ENCODE measurements at regions not wholly inside any gene's neighbourhood (a gene's known extent, or its start where the extent isn't known, plus 50 kb on each side); places are given as distances from the start of the nearest gene placed in this dataset.
"Not testable (repeated sequence)": the region's sequence is repeated elsewhere in the genome, so short reads cannot be mapped to it uniquely, and the experiment has no call there.

DNA sequence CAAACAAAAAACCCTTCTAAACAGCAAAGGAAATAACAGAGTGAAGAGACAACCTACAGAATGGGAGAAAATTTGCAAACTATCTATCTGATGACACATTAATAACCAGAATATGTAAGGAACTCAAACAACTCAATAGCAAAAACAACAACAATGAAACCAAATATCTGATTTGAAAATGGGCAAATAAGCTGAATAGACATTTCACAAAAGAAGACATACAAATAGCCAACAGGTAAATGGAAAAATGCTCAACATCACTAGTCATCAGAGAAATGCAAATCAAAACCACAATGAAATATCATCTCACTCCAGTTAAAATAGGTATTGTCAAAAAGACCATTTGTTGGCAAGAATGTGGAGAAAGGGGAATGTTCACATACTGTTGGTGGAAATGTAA, 57.6 kb upstream of the RC3H1 start:
- TF ChIP-seq, protein P1, sequence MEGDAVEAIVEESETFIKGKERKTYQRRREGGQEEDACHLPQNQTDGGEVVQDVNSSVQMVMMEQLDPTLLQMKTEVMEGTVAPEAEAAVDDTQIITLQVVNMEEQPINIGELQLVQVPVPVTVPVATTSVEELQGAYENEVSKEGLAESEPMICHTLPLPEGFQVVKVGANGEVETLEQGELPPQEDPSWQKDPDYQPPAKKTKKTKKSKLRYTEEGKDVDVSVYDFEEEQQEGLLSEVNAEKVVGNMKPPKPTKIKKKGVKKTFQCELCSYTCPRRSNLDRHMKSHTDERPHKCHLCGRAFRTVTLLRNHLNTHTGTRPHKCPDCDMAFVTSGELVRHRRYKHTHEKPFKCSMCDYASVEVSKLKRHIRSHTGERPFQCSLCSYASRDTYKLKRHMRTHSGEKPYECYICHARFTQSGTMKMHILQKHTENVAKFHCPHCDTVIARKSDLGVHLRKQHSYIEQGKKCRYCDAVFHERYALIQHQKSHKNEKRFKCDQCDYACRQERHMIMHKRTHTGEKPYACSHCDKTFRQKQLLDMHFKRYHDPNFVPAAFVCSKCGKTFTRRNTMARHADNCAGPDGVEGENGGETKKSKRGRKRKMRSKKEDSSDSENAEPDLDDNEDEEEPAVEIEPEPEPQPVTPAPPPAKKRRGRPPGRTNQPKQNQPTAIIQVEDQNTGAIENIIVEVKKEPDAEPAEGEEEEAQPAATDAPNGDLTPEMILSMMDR (IDR thresholded peaks at IDR 0.05; ENCODE audit: extremely low read depth, insufficient read depth, missing control alignments), result no peak
- DNase-seq (ENCODE audit: low spot score), result no peak
- in situ Hi-C loops (cut with MboI; ENCODE audit: low pct_unique_long_range_greater_than_20kb, low sequenced_read_pairs, unreplicated experiment), result loop anchor here (25.0 kb wide), 1 partner anchor 658 kb away; no protein-coding TSS in a partner anchor

DNA sequence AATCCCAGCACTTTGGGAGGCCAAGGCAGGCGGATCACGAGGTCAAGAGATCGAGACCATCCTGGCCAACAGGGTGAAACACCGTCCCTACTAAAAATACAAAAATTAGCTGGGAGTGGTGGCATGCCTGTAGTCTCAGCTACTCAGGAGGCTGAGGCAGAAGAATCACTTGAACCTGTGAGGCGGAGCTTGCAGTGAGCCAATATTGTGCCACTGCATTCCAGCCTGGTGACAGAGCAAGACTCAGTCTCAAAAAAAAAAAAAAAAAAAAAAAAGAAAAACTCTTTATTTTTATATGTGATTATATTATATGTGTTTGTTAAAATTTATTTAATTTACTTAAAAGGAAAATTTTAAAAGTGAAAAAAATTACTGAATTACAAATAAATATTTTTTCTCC, 56.8 kb upstream of the RC3H1 start:
- in situ Hi-C loops (cut with MboI; ENCODE audit: low pct_unique_long_range_greater_than_20kb, low sequenced_read_pairs, unreplicated experiment), result loop anchor here (25.0 kb wide), 1 partner anchor 658 kb away; no protein-coding TSS in a partner anchor
- DNase-seq (ENCODE audit: low spot score), result not testable (repeated sequence)

DNA sequence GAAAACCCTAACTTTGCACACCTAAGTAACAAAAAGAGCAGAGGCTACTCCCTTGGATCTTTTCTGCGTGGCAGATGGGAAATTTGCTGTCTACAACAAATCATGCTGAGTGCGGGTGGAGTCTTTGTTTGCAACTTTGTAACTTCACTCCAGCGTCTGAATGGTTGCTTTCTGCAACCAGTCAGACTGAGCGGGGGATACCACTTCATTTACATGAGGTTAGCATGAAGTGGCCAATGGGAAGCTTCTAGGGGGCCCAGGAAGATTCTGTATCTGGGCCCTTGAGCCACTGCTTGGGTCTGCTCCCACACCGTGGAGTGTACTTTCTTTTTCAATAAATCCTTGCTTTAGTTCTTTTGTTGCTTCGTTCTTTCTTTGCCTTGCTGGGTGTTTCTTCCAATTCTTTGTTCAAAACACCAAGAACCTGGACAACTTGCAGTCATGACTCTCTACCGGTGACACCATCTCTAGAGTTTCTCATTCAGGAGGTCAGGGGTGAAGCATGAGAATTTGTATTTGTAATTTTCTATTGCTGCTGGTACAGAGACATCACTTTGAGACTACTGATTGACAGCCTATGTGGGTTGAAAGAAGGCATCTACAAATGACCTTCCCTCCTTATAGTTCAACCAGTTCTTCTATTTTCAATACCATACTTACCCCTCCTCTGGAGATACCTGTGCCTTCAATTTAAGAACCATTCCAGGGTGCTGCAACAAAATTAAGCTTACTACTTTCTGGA, 55.8 kb upstream of the RC3H1 start:
- TF ChIP-seq, protein P1 (IDR thresholded peaks at IDR 0.05; ENCODE audit: extremely low read depth, insufficient read depth, missing control alignments), result no peak
- no peak for DNase-seq (ENCODE audit: low spot score)
- in situ Hi-C loops (cut with MboI; ENCODE audit: low pct_unique_long_range_greater_than_20kb, low sequenced_read_pairs, unreplicated experiment), result loop anchor here (25.0 kb wide), 1 partner anchor 659 kb away; no protein-coding TSS in a partner anchor

DNA sequence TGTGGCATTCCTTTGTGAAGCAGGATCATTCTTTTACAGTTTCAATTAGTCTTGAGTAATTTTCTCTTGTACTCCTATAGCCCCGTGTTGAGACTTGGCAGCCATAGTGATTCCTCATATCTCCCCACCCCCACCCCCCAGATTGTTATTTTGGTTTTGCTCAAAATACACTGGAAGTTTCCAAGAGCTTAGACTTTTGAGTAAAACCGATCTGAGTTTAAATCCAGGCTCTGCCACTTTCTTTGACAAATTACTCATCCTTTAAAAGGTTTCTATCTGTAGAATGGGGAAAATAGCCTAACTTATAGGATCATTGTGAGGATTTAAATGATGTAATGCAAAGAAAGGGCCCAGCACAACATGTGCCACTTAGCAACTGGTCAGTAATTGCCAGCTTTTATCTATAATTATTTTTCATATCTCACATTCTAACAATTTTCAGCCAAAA, 53.1 kb upstream of the RC3H1 start:
- in situ Hi-C loops (cut with MboI; ENCODE audit: low pct_unique_long_range_greater_than_20kb, low sequenced_read_pairs, unreplicated experiment), result loop anchor here (25.0 kb wide), 1 partner anchor 662 kb away; no protein-coding TSS in a partner anchor
- TF ChIP-seq, protein P1 (IDR thresholded peaks at IDR 0.05; ENCODE audit: extremely low read depth, insufficient read depth, missing control alignments), result no peak
- DNase-seq (ENCODE audit: low spot score), result no peak

DNA sequence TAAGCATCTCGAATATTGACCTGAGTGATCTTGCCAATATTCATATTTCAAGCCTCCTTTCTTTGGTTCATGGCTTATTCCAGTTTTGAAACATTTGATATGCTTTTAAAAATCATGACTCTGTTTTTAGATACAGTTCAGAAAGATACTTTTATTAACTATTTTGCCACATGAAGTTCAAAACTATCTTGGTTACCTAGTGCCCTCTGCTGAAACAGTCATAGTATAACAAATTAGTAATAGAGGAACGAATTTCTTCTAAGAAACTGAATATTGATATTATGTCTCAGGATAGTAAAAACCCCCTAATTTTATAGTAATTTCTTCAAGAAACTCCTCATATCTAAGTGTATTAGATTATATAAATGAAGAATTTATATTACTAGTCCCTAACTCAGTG, 52.6 kb upstream of the RC3H1 start:
- DNase-seq (ENCODE audit: low spot score), result peak; percentile 28
- in situ Hi-C loops (cut with MboI; ENCODE audit: low pct_unique_long_range_greater_than_20kb, low sequenced_read_pairs, unreplicated experiment), result loop anchor here (25.0 kb wide), 1 partner anchor 663 kb away; no protein-coding TSS in a partner anchor
- TF ChIP-seq, protein P1 (IDR thresholded peaks at IDR 0.05; ENCODE audit: extremely low read depth, insufficient read depth, missing control alignments), result peak; percentile 48

DNA sequence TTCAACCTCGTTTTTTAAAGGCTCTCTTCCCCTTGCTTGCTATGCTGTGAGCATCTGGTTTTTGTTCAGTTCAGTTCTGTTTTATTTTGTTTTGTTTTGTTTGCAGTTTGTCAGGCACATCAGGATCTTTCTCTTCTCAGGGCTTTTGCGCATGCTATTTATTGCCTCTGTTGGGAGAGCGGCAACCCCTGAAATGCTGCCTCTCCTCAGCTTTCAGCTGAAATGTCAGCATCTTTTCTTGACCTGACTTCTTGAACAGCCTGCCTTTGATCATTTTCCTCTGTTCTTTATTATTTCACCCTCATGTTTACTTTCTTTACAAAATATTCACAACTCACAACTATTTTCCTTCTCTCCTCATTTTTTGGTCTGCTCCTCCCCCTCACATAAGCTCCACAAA, 50.4 kb upstream of the RC3H1 start:
- in situ Hi-C loops (cut with MboI; ENCODE audit: low pct_unique_long_range_greater_than_20kb, low sequenced_read_pairs, unreplicated experiment), result no loop called here
- DNase-seq (ENCODE audit: low spot score), result no peak
- TF ChIP-seq, protein P1 (IDR thresholded peaks at IDR 0.05; ENCODE audit: extremely low read depth, insufficient read depth, missing control alignments), result no peak

All from GM13977 (cell line).